GM12872 (cell line): ENCODE measurements at regions not wholly inside any gene's neighbourhood (a gene's known extent, or its start where the extent isn't known, plus 50 kb on each side); places are given as distances from the start of the nearest gene placed in this dataset.

Source experiments
- CTCF ChIP-seq: IDR thresholded peaks from 3 replicates; pipeline ENCODE4 v1.5.1; 2011; ENCODE audit warnings: low read depth, mild to moderate bottlenecking, low read length, moderate library complexity; ENCODE audit not compliant: insufficient read depth

- TF ChIP-seq CTCF = no peak
These were observed 750.5 kb upstream of the TMEM132C start for GRCh38 chr12:127516467-127516866.

- no peak for TF ChIP-seq CTCF
These were observed 747.2 kb upstream of the TMEM132C start for GRCh38 chr12:127519779-127520178.

- TF ChIP-seq CTCF = no peak
These were observed 740.0 kb upstream of the TMEM132C start for GRCh38 chr12:127526925-127527324.

GRCh38 chr12:127528551-127528950 lies 738.4 kb upstream of the TMEM132C start:
- no peak for TF ChIP-seq CTCF

GRCh38 chr12:127531542-127531941 lies 735.4 kb upstream of the TMEM132C start:
- no peak for TF ChIP-seq CTCF

GRCh38 chr12:127533353-127533752 lies 733.6 kb upstream of the TMEM132C start:
- TF ChIP-seq CTCF = no peak

- no peak for TF ChIP-seq CTCF
These were observed 730.0 kb upstream of the TMEM132C start for GRCh38 chr12:127536833-127537428.
